ENCODE measurements at regions not wholly inside any gene's neighbourhood (a gene's known extent, or its start where the extent isn't known, plus 50 kb on each side); places are given as distances from the start of the nearest gene placed in this dataset.

DNA sequence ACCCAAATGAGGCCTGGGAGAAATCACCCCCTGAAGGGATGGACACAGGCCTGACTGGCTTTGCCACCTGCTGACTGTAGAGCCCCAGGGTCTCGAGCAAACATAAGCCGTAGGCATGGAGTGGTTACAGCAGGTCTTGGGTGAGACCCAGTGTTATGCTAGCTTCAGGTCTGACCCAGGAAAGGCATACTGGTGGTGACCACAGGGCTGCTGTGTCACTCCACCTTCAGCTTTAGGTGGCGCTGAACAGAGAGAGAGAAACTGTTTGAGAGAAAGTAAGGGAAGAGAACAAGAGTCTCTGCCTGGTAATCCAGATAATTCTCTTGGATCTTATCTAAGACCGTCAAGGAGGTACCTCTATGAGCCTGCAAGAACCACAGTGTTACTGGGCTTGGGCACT, 1544.2 kb upstream of the TMEFF2 start:
- no peak overlapping the region for H3K4me3 ChIP-seq (ENCODE audit: extremely low read depth in 1 of 4, insufficient read depth in 2 of 4, low read depth in 3 of 4, low read length in 4 of 4)
- H3K27ac ChIP-seq (ENCODE audit: low read depth, low read length): no peak overlapping the region
- no peak overlapping the region for H3K56ac ChIP-seq (replicated peaks; ENCODE audit: insufficient read length, low read depth, low read length)
- no peak overlapping the region for H2BK15ac ChIP-seq (ENCODE audit: low read length)
- H3K18ac ChIP-seq (ENCODE audit: extremely low read depth, low read length): no peak overlapping the region
- H3K9me3 ChIP-seq (ENCODE audit: insufficient read depth in 2 of 2, low read depth in 1 of 2, low read length in 1 of 2): 0 out of 4 replicates have a peak, but pooled peaks cover 0 to 3% of the 10 kb centered on the region in 2 experiments
- H2AFZ ChIP-seq (ENCODE audit: low read length): no peak overlapping the region
- no peak overlapping the region for H3K23ac ChIP-seq (ENCODE audit: insufficient read length)
- H3K36me3 ChIP-seq (ENCODE audit: control insufficient read depth in 2 of 4, insufficient read depth in 4 of 4, low read length in 3 of 4): no peaks in the 10 kb centered on the region
- no peak overlapping the region for H2BK120ac ChIP-seq (replicated peaks; ENCODE audit: low read depth, low read length)
- H4K8ac ChIP-seq (ENCODE audit: extremely low read depth, insufficient read depth, low read length): no peak overlapping the region
- H4K5ac ChIP-seq (ENCODE audit: insufficient read length, low read depth, low read length): no peak overlapping the region
- no peak overlapping the region for H3K9ac ChIP-seq (replicated peaks in 1 of 4; ENCODE audit: extremely low read depth in 1 of 4, low read depth in 3 of 4, low read length in 3 of 4)
- no peak for TF ChIP-seq FOSL1 (IDR thresholded peaks at IDR 0.05; ENCODE audit: insufficient read depth, low read depth, low read length)
- TF ChIP-seq SIRT6 (IDR thresholded peaks at IDR 0.05; ENCODE audit: low read length): no peak
- no peak for TF ChIP-seq RFX5 (IDR thresholded peaks at IDR 0.05; ENCODE audit: borderline replicate concordance, low read depth, low read length)
- TF ChIP-seq JUND (IDR thresholded peaks at IDR 0.05; ENCODE audit: low read length): no peak
- no peak for TF ChIP-seq CEBPB (IDR thresholded peaks at IDR 0.05; ENCODE audit: low read depth, low read length)
- TF ChIP-seq KDM5A (IDR thresholded peaks at IDR 0.05; ENCODE audit: low read length): no peak
- TF ChIP-seq CHD2 (IDR thresholded peaks at IDR 0.05; ENCODE audit: low read length): no peak
- TF ChIP-seq TAF1 (IDR thresholded peaks at IDR 0.05; ENCODE audit: low read depth, low read length): no peak
- H3K79me2 ChIP-seq (ENCODE audit: control insufficient read depth in 1 of 2, insufficient read depth in 2 of 2, low read length in 2 of 2): no peaks in the 10 kb centered on the region
- no peaks in the 10 kb centered on the region for H3K27me3 ChIP-seq (replicated peaks in 1 of 4; ENCODE audit: control insufficient read depth in 3 of 4, extremely low read depth in 1 of 4, insufficient read depth in 3 of 4, low read length in 3 of 4)
- DNase-seq (ENCODE audit: low read depth in 1 of 2, low spot score in 2 of 2) (no peak), FAIRE-seq (no peak)
- POLR2A ChIA-PET (ENCODE audit: partially characterized antibody): no interaction called here
- no peak overlapping the region for H2AK5ac ChIP-seq (ENCODE audit: low read depth, low read length)
- no peak overlapping the region for H2BK20ac ChIP-seq (ENCODE audit: low read length)
- H2BK12ac ChIP-seq (ENCODE audit: low read depth, low read length): no peak overlapping the region
- H3K23me2 ChIP-seq (ENCODE audit: low read depth, low read length): no peaks in the 10 kb centered on the region
- H3K4me1 ChIP-seq (replicated peaks in 1 of 4; ENCODE audit: control insufficient read depth in 3 of 4, insufficient read depth in 4 of 4, low read length in 3 of 4): no peaks in the 10 kb centered on the region
- CTCF ChIA-PET (ENCODE audit: partially characterized antibody): interaction anchor here (1.9 kb wide), 1 partner anchor 12 kb away, joined by 4 read pairs; no protein-coding TSS in a partner anchor
- no peak overlapping the region for H4K91ac ChIP-seq (replicated peaks; ENCODE audit: insufficient read length, low read length)
- H3K4ac ChIP-seq (replicated peaks; ENCODE audit: insufficient read length, low read depth, low read length): no peak overlapping the region
- no peaks in the 10 kb centered on the region for H4K20me1 ChIP-seq (replicated peaks in 1 of 2; ENCODE audit: control insufficient read depth in 1 of 2, insufficient read depth in 2 of 2, low read length in 2 of 2)
- no peaks in the 10 kb centered on the region for H3K79me1 ChIP-seq (ENCODE audit: low read depth, low read length)
- H2BK5ac ChIP-seq (ENCODE audit: low read depth, low read length): no peak overlapping the region
- no peak overlapping the region for H3K14ac ChIP-seq (ENCODE audit: insufficient read length)
- 90% methylated on average over 4 of the region's 4 CpGs; no CpG with 5 or more reads in 1 of the 2 experiments for WGBS, 2 experiments (ENCODE audit: extremely low coverage in 1 of 2, insufficient coverage in 1 of 2, insufficient read length in 1 of 2, insufficient replicate concordance in 2 of 2, low coverage in 1 of 2, low lambda C conversion rate in 2 of 2, missing lambda C conversion rate in 1 of 2)
- no peak overlapping the region for H3K4me2 ChIP-seq (ENCODE audit: insufficient read depth in 1 of 2, low read depth in 2 of 2, low read length in 2 of 2)
